NCI-H774 (cell line): ENCODE measurements at regions not wholly inside any gene's neighbourhood (a gene's known extent, or its start where the extent isn't known, plus 50 kb on each side); places are given as distances from the start of the nearest gene placed in this dataset.

ENCODE experiments used
- DNase-seq: peaks from one replicate; lab custom pipeline; 2025; lab: John Stamatoyannopoulos, UW

- DNase-seq = no peak
Observed at GRCh38 chr15:39350785-39351184, 230.1 kb upstream of the THBS1 start.

- no peak for DNase-seq
Observed at GRCh38 chr15:39354189-39354588, 226.7 kb upstream of the THBS1 start.

GRCh38 chr15:39357480-39358268 lies 223.2 kb upstream of the THBS1 start:
- DNase-seq = no peak

- DNase-seq = no peak
Observed at GRCh38 chr15:39358441-39359041, 222.3 kb upstream of the THBS1 start.

GRCh38 chr15:39359771-39360170 lies 221.1 kb upstream of the THBS1 start:
- no peak for DNase-seq

- no peak for DNase-seq
Observed at GRCh38 chr15:39360452-39360851, 220.4 kb upstream of the THBS1 start.

GRCh38 chr15:39361497-39361896 lies 219.4 kb upstream of the THBS1 start:
- no peak for DNase-seq

GRCh38 chr15:39362821-39363561 lies 217.9 kb upstream of the THBS1 start:
- no peak for DNase-seq

- DNase-seq = no peak
Observed at GRCh38 chr15:39363761-39364586, 216.9 kb upstream of the THBS1 start.

GRCh38 chr15:39364721-39365120 lies 216.2 kb upstream of the THBS1 start:
- no peak for DNase-seq

GRCh38 chr15:39365161-39365560 lies 215.7 kb upstream of the THBS1 start:
- no peak for DNase-seq

GRCh38 chr15:39365873-39366272 lies 215.0 kb upstream of the THBS1 start:
- DNase-seq = no peak

- DNase-seq = no peak
Observed at GRCh38 chr15:39367596-39367995, 213.3 kb upstream of the THBS1 start.

- DNase-seq = no peak
Observed at GRCh38 chr15:39369768-39370167, 211.1 kb upstream of the THBS1 start.

GRCh38 chr15:39376371-39376909 lies 204.4 kb upstream of the THBS1 start:
- no peak for DNase-seq

GRCh38 chr15:39381517-39381916 lies 199.4 kb upstream of the THBS1 start:
- no peak for DNase-seq

GRCh38 chr15:39388118-39388517 lies 192.8 kb upstream of the THBS1 start:
- DNase-seq = no peak

GRCh38 chr15:39391230-39391629 lies 189.6 kb upstream of the THBS1 start:
- no peak for DNase-seq

GRCh38 chr15:39392469-39393047 lies 188.3 kb upstream of the THBS1 start:
- DNase-seq = no peak

GRCh38 chr15:39393575-39394335 lies 187.1 kb upstream of the THBS1 start:
- no peak for DNase-seq

- DNase-seq = no peak
Observed at GRCh38 chr15:39394496-39394895, 186.4 kb upstream of the THBS1 start.
